Keratinocyte (primary cell): ENCODE measurements at regions not wholly inside any gene's neighbourhood (a gene's known extent, or its start where the extent isn't known, plus 50 kb on each side); places are given as distances from the start of the nearest gene placed in this dataset.

Experiments
- CTCF ChIP-seq, 3 experiments: IDR thresholded peaks in 1 of 3; conservative IDR thresholded peaks in 1 of 3; optimal IDR thresholded peaks in 1 of 3; 2 replicates in 2 of 3; 3 replicates in 1 of 3; pipeline versions ENCODE3 to v1.5.1; 2011; ENCODE audit warnings: low read length in 3 of 3, mild to moderate bottlenecking in 3 of 3, moderate library complexity in 2 of 3, control low read depth in 1 of 3, inconsistent platforms in 1 of 3; ENCODE audit not compliant: insufficient read depth in 2 of 3; ENCODE audit errors: extremely low read depth in 1 of 3
- EZH2 ChIP-seq: IDR thresholded peaks from one replicate; pipeline ENCODE4 v1.6.1; 2012; ENCODE audit warnings: inconsistent platforms, mild to moderate bottlenecking, low read length, moderate library complexity

GRCh38 chr4:178611062-178611461 is 1168.8 kb upstream of the AGA start:
- TF ChIP-seq EZH2 (no peak), CTCF (optimal IDR thresholded peaks at IDR 0.05 in 1 of 3, IDR thresholded peaks at IDR 0.05 in 1 of 3, conservative IDR thresholded peaks at IDR 0.05 in 1 of 3; ENCODE audit: extremely low read depth in 1 of 3, insufficient read depth in 2 of 3, low read length in 3 of 3) (no peak)
